ENCODE measurements at regions not wholly inside any gene's neighbourhood (a gene's known extent, or its start where the extent isn't known, plus 50 kb on each side); places are given as distances from the start of the nearest gene placed in this dataset.

GRCh38 chr10:111890046-111890445 is 293.5 kb downstream of the GPAM start:
- no peak overlapping the region for H3K18ac ChIP-seq (ENCODE audit: insufficient read length, low read depth, low read length)
- peaks cover 9 to 12% of the 10 kb centered on the region in 2 experiments for H3K4me1 Mint-ChIP-seq

More at GRCh38 chr10:111890046-111890445, 293.5 kb downstream of the GPAM start:
- peak overlapping the region in 1 of 2 experiments; percentile 36; a peak in 1 of 5 replicates for H3K4me3 Mint-ChIP-seq
- Histone ChIP-seq H3K4me1 (ENCODE audit: insufficient read depth, low read length) (peaks cover 6% of the 10 kb centered on the region; the same call in 1 of the 2 replicates), H3K4ac (ENCODE audit: low read depth, low read length) (no peak overlapping the region), H2BK120ac (ENCODE audit: low read depth, low read length, poor library complexity, severe bottlenecking) (no peak overlapping the region), H2BK15ac (ENCODE audit: low read depth, low read length) (no peak overlapping the region), H3K27me3 (ENCODE audit: insufficient read depth, low read length) (no peaks in the 10 kb centered on the region), H3K56ac (ENCODE audit: insufficient read length, low read depth, low read length) (no peak overlapping the region), H4K91ac (ENCODE audit: insufficient read length, low read depth, low read length) (no peak overlapping the region), H3K23me2 (ENCODE audit: insufficient read length, low read depth, low read length, poor library complexity, severe bottlenecking) (no peaks in the 10 kb centered on the region), H2AFZ (ENCODE audit: low read length) (no peak overlapping the region), H3K14ac (ENCODE audit: insufficient read depth, low read length) (no peak overlapping the region), H4K8ac (replicated peaks; ENCODE audit: insufficient read length, low read depth, low read length) (no peak overlapping the region), H3T11ph (ENCODE audit: low read length) (no peak overlapping the region), H3K27ac (ENCODE audit: insufficient read length, low read depth, low read length) (no peak overlapping the region), H3K4me2 (ENCODE audit: insufficient read depth, insufficient read length, low read length) (no peak overlapping the region), H3K79me2 (ENCODE audit: insufficient read depth, low read length) (no peaks in the 10 kb centered on the region), H4K5ac (ENCODE audit: insufficient read length, low read depth, low read length) (no peak overlapping the region), H4K20me1 (ENCODE audit: control insufficient read depth, insufficient read depth, insufficient read length) (no peaks in the 10 kb centered on the region), H3K79me1 (ENCODE audit: insufficient read depth, low read depth, low read length, poor library complexity, severe bottlenecking) (no peaks in the 10 kb centered on the region), H2BK20ac (ENCODE audit: low read depth, low read length, poor library complexity, severe bottlenecking) (no peak overlapping the region), H3K9me3 (ENCODE audit: control insufficient read depth, low read depth, low read length) (no peaks in the 10 kb centered on the region), H2BK5ac (ENCODE audit: insufficient read length, low read length) (no peak overlapping the region), H3K23ac (ENCODE audit: insufficient read length, low read depth, low read length) (no peak overlapping the region), H2AK5ac (ENCODE audit: insufficient read length, low read length) (no peak overlapping the region), H3K9ac (ENCODE audit: extremely low read depth, insufficient read length, low read length) (no peak overlapping the region), H2BK12ac (ENCODE audit: insufficient read length, low read depth, low read length) (no peak overlapping the region)
- 0 out of 7 replicates have a peak overlapping the region, but pooled peaks of 1 of the 3 experiments have one; percentile 69 for H3K27ac Mint-ChIP-seq
- H3K27me3 Mint-ChIP-seq (ENCODE audit: low read depth), result peaks cover 2% of the 10 kb centered on the region; the same call in 1 of the 2 replicates
- peaks cover 16 to 21% of the 10 kb centered on the region in 2 experiments for H3K9me3 Mint-ChIP-seq
- no CpG with 5 or more reads among the region's 3 CpGs for WGBS (ENCODE audit: extremely low coverage, insufficient read length, low lambda C conversion rate)
- peaks cover 9 to 14% (median 11%) of the 10 kb centered on the region in 3 experiments for H3K36me3 Mint-ChIP-seq (ENCODE audit: insufficient read depth in 1 of 3, low read depth in 3 of 3)
- TF ChIP-seq, protein P1, sequence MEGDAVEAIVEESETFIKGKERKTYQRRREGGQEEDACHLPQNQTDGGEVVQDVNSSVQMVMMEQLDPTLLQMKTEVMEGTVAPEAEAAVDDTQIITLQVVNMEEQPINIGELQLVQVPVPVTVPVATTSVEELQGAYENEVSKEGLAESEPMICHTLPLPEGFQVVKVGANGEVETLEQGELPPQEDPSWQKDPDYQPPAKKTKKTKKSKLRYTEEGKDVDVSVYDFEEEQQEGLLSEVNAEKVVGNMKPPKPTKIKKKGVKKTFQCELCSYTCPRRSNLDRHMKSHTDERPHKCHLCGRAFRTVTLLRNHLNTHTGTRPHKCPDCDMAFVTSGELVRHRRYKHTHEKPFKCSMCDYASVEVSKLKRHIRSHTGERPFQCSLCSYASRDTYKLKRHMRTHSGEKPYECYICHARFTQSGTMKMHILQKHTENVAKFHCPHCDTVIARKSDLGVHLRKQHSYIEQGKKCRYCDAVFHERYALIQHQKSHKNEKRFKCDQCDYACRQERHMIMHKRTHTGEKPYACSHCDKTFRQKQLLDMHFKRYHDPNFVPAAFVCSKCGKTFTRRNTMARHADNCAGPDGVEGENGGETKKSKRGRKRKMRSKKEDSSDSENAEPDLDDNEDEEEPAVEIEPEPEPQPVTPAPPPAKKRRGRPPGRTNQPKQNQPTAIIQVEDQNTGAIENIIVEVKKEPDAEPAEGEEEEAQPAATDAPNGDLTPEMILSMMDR (conservative IDR thresholded peaks at IDR 0.05), result no peak
- no peak for DNase-seq
